ENCODE measurements at regions not wholly inside any gene's neighbourhood (a gene's known extent, or its start where the extent isn't known, plus 50 kb on each side); places are given as distances from the start of the nearest gene placed in this dataset.
"Not testable (repeated sequence)": the region's sequence is repeated elsewhere in the genome, so short reads cannot be mapped to it uniquely, and the experiment has no call there.

DNA sequence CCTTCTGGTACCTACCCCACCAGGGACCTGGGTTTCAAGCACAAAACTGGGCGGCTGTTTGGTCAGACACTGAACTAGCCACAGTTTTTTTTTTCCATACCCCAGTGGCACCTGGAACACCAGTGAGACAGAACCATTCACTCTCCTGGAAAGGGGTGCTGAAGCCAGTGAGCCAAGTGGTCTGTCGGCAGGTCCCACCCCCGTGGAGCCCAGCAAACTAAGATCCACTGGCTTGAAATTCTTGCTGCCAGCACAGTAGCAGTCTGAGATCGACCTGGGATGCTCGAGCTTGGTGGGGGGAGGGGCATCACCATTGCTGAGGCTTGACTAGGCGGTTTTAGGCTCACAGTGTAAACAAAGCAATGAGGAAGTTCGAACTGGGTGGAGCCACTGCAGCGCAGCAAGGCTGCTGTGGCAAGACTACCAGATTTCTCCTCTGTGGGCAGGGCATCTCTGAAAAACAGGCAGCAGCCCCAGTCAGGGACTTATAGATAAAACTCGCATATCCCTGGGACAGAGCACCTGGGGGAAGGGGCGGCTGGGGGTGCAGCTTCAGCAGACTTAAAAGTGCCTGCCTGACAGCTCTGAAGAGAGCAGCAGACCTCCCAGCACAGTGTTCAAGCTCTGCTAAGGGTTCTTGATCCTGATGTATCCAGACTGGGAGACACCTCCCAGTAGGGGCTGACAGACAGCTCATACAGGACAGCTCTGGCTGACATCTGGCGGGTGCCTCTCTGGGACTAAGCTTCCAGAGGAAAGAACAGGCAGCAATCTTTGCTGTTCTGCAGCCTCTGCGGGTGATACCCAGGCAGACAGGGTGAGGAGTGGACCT, 223.0 kb downstream of the COX18 start:
- WGBS, 2 experiments (ENCODE audit: insufficient coverage in 2 of 2): 48 to 51% methylated on average over 9 to 10 of the region's 12 CpGs
- no peaks in the 10 kb centered on the region for H3K9me3 ChIP-seq (ENCODE audit: control insufficient read depth, low read length)

GRCh38 chr4:72843466-72843865, 226.1 kb downstream of the COX18 start:
- Histone ChIP-seq H3K4me1 (ENCODE audit: control insufficient read depth, insufficient read depth, low read length, poor library complexity, severe bottlenecking) (peaks cover 10% of the 10 kb centered on the region), H3K36me3 (ENCODE audit: control insufficient read depth, insufficient read depth, low read length) (no peaks in the 10 kb centered on the region), H3K4me3 (ENCODE audit: extremely low read depth, insufficient read depth, low read length, poor library complexity, severe bottlenecking) (no peak overlapping the region), H3K9me3 (ENCODE audit: control insufficient read depth, low read length) (no peaks in the 10 kb centered on the region), H3K27ac (ENCODE audit: low read depth, low read length, severe bottlenecking) (no peak overlapping the region)

More for the DNA sequence above, 223.0 kb downstream of the COX18 start:
- no peaks in the 10 kb centered on the region for H3K36me3 ChIP-seq (ENCODE audit: control insufficient read depth, insufficient read depth, low read length)
- H3K27ac ChIP-seq (ENCODE audit: low read depth, low read length, severe bottlenecking): peak overlapping the region; percentile 45
- peaks cover 10% of the 10 kb centered on the region for H3K4me1 ChIP-seq (ENCODE audit: control insufficient read depth, insufficient read depth, low read length, poor library complexity, severe bottlenecking)
- no peak overlapping the region for H3K4me3 ChIP-seq (ENCODE audit: extremely low read depth, insufficient read depth, low read length, poor library complexity, severe bottlenecking)

DNA sequence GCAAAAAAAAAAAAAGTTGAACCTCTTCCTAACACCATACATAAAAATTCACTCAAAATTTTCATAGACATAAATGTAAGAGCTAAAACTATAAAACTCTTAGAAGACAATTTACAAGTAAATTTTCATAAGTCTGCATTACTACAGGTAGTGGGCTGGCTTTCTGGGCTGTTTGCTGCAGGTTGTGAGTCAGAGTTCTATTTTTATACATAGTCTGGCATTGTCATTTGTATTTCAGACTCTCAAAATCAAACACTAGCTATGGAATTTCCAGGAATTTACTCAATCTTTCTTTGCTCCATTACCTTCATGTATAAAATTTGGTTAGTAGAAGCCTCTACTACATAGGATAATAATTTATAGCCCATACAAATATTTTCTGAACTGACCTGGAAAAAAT, 227.2 kb downstream of the COX18 start:
- no peaks in the 10 kb centered on the region for H3K36me3 ChIP-seq (ENCODE audit: control insufficient read depth, insufficient read depth, low read length)
- peaks cover 10% of the 10 kb centered on the region for H3K4me1 ChIP-seq (ENCODE audit: control insufficient read depth, insufficient read depth, low read length, poor library complexity, severe bottlenecking)
- H3K4me3 ChIP-seq (ENCODE audit: extremely low read depth, insufficient read depth, low read length, poor library complexity, severe bottlenecking): no peak overlapping the region
- no peak overlapping the region for H3K27ac ChIP-seq (ENCODE audit: low read depth, low read length, severe bottlenecking)
- H3K9me3 ChIP-seq (ENCODE audit: control insufficient read depth, low read length): no peaks in the 10 kb centered on the region

DNA sequence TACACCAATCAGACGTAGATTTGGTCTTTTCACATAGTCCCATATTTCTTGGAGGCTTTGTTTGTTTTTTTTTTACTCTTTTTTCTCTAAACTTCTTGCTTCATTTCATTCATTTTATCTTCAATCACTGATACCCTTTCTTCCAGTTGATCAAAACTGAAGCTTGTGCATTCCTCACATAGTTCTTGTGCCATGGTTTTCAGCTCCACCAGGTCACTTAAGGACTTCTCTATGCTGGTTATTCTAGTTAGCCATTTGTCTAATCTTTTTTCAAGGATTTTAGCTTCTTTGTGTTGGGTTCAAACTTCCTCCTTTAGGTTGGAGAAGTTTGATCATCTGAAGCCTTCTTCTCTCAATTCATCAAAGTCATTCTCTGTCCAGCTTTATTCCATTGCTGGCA, 229.3 kb downstream of the COX18 start:
- not testable (repeated sequence) for H3K9me3 ChIP-seq (ENCODE audit: control insufficient read depth, low read length); H3K27ac ChIP-seq (ENCODE audit: low read depth, low read length, severe bottlenecking); H3K4me1 ChIP-seq (ENCODE audit: control insufficient read depth, insufficient read depth, low read length, poor library complexity, severe bottlenecking); H3K4me3 ChIP-seq (ENCODE audit: extremely low read depth, insufficient read depth, low read length, poor library complexity, severe bottlenecking); H3K36me3 ChIP-seq (ENCODE audit: control insufficient read depth, insufficient read depth, low read length)
- WGBS, 2 experiments (ENCODE audit: insufficient coverage in 2 of 2): no CpG with 5 or more reads among the region's 1 CpG

- Histone ChIP-seq H3K27ac (ENCODE audit: low read depth, low read length, severe bottlenecking) (no peak overlapping the region), H3K9me3 (ENCODE audit: control insufficient read depth, low read length) (no peaks in the 10 kb centered on the region), H3K36me3 (ENCODE audit: control insufficient read depth, insufficient read depth, low read length) (no peaks in the 10 kb centered on the region), H3K4me1 (ENCODE audit: control insufficient read depth, insufficient read depth, low read length, poor library complexity, severe bottlenecking) (no peaks in the 10 kb centered on the region), H3K4me3 (ENCODE audit: extremely low read depth, insufficient read depth, low read length, poor library complexity, severe bottlenecking) (no peak overlapping the region)
- WGBS, 2 experiments (ENCODE audit: insufficient coverage in 2 of 2): 100% methylated on average over 1 of the region's 1 CpG; no CpG with 5 or more reads in 1 of the 2 experiments
Measured at GRCh38 chr4:72828864-72829263, 240.7 kb downstream of the COX18 start.

GRCh38 chr4:72827968-72828367, 241.5 kb downstream of the COX18 start:
- WGBS, 2 experiments (ENCODE audit: insufficient coverage in 2 of 2): no CpG with 5 or more reads among the region's 1 CpG

GRCh38 chr4:72820107-72820506, 249.4 kb downstream of the COX18 start:
- H3K4me3 ChIP-seq (ENCODE audit: extremely low read depth, insufficient read depth, low read length, poor library complexity, severe bottlenecking): no peak overlapping the region
- H3K9me3 ChIP-seq (ENCODE audit: control insufficient read depth, low read length): no peaks in the 10 kb centered on the region
- H3K4me1 ChIP-seq (ENCODE audit: control insufficient read depth, insufficient read depth, low read length, poor library complexity, severe bottlenecking): peaks cover 7% of the 10 kb centered on the region
- H3K27ac ChIP-seq (ENCODE audit: low read depth, low read length, severe bottlenecking): no peak overlapping the region
- H3K36me3 ChIP-seq (ENCODE audit: control insufficient read depth, insufficient read depth, low read length): no peaks in the 10 kb centered on the region

More at GRCh38 chr4:72827968-72828367, 241.5 kb downstream of the COX18 start:
- Histone ChIP-seq H3K36me3 (ENCODE audit: control insufficient read depth, insufficient read depth, low read length) (no peaks in the 10 kb centered on the region), H3K9me3 (ENCODE audit: control insufficient read depth, low read length) (no peaks in the 10 kb centered on the region), H3K4me1 (ENCODE audit: control insufficient read depth, insufficient read depth, low read length, poor library complexity, severe bottlenecking) (no peaks in the 10 kb centered on the region), H3K4me3 (ENCODE audit: extremely low read depth, insufficient read depth, low read length, poor library complexity, severe bottlenecking) (no peak overlapping the region), H3K27ac (ENCODE audit: low read depth, low read length, severe bottlenecking) (no peak overlapping the region)

DNA sequence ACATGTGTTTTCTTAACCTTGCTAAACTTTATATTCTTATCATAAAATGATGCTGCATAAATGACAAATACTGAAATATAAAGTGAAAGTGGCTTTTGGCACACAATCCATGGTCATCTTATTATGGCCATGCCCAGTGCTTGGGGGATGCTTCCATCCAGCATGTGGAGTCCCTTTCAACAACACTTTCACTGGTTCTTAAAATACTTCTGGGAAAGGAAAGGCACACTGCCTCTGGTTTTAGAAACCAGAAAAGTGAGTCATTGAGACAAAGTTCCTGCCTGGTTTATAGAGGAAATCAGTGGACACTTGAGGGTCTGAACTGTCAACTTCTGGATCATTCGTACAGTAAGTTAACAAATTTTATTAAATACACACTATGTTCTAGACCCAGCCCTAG, 248.0 kb upstream of the ADAMTS3 start:
- Histone ChIP-seq H3K36me3 (ENCODE audit: control insufficient read depth, insufficient read depth, low read length) (no peaks in the 10 kb centered on the region), H3K9me3 (ENCODE audit: control insufficient read depth, low read length) (no peaks in the 10 kb centered on the region), H3K4me1 (ENCODE audit: control insufficient read depth, insufficient read depth, low read length, poor library complexity, severe bottlenecking) (peaks cover 7% of the 10 kb centered on the region), H3K27ac (ENCODE audit: low read depth, low read length, severe bottlenecking) (no peak overlapping the region), H3K4me3 (ENCODE audit: extremely low read depth, insufficient read depth, low read length, poor library complexity, severe bottlenecking) (no peak overlapping the region)
- no CpG with 5 or more reads among the region's 1 CpG for WGBS, 2 experiments (ENCODE audit: insufficient coverage in 2 of 2)

GRCh38 chr4:72814241-72814640, 245.2 kb upstream of the ADAMTS3 start:
- Histone ChIP-seq H3K4me1 (ENCODE audit: control insufficient read depth, insufficient read depth, low read length, poor library complexity, severe bottlenecking) (peaks cover 7% of the 10 kb centered on the region), H3K9me3 (ENCODE audit: control insufficient read depth, low read length) (no peaks in the 10 kb centered on the region), H3K4me3 (ENCODE audit: extremely low read depth, insufficient read depth, low read length, poor library complexity, severe bottlenecking) (no peak overlapping the region), H3K27ac (ENCODE audit: low read depth, low read length, severe bottlenecking) (no peak overlapping the region), H3K36me3 (ENCODE audit: control insufficient read depth, insufficient read depth, low read length) (no peaks in the 10 kb centered on the region)
- no CpG with 5 or more reads among the region's 1 CpG for WGBS, 2 experiments (ENCODE audit: insufficient coverage in 2 of 2)

DNA sequence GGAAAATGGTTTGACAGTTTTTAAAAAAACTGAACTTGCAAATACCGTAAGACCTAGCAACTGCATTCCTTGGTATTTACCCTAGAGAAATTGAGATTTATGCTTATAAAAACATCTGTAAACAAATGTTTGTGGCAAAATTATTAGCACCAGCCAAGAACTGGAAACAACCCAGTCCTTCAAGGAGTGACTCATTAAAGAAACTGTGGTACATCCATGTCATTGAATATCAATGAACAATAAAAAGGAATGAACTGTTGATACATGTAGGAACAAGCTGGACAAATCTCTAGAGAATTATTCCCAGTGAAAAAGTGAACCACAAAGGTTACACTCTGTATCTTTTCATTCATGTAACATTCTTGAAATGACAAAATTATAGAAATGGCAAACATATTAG, 240.2 kb upstream of the ADAMTS3 start:
- Histone ChIP-seq H3K36me3 (ENCODE audit: control insufficient read depth, insufficient read depth, low read length) (no peaks in the 10 kb centered on the region), H3K9me3 (ENCODE audit: control insufficient read depth, low read length) (no peaks in the 10 kb centered on the region), H3K4me1 (ENCODE audit: control insufficient read depth, insufficient read depth, low read length, poor library complexity, severe bottlenecking) (no peaks in the 10 kb centered on the region), H3K4me3 (ENCODE audit: extremely low read depth, insufficient read depth, low read length, poor library complexity, severe bottlenecking) (no peak overlapping the region), H3K27ac (ENCODE audit: low read depth, low read length, severe bottlenecking) (no peak overlapping the region)
- WGBS, 2 experiments (ENCODE audit: insufficient coverage in 2 of 2): no CpG with 5 or more reads among the region's 1 CpG

DNA sequence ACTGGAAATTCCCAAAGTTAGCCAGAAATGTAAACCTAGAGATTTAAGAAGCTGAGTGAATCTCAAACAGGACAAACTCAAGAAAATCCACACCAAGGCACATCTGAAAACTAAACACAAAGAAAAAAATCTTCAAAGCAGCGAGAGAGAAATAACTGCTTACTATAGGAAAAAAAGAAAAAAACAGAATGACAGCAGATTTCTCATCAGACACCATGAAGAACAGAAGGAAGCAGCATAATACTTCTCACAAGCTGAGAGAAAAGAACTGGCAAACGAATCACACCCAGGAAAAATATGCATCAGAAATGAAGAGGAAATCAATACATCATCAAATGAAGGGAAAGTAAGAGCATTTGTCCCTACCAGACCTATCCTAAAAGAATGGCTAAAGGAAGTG, 236.3 kb upstream of the ADAMTS3 start:
- Histone ChIP-seq H3K9me3 (ENCODE audit: control insufficient read depth, low read length) (no peaks in the 10 kb centered on the region), H3K4me3 (ENCODE audit: extremely low read depth, insufficient read depth, low read length, poor library complexity, severe bottlenecking) (no peak overlapping the region), H3K27ac (ENCODE audit: low read depth, low read length, severe bottlenecking) (no peak overlapping the region), H3K4me1 (ENCODE audit: control insufficient read depth, insufficient read depth, low read length, poor library complexity, severe bottlenecking) (no peaks in the 10 kb centered on the region), H3K36me3 (ENCODE audit: control insufficient read depth, insufficient read depth, low read length) (no peaks in the 10 kb centered on the region)
- WGBS, 2 experiments (ENCODE audit: insufficient coverage in 2 of 2): no CpG with 5 or more reads among the region's 2 CpGs
